ENCODE measurements at regions not wholly inside any gene's neighbourhood (a gene's known extent, or its start where the extent isn't known, plus 50 kb on each side); places are given as distances from the start of the nearest gene placed in this dataset.

DNA sequence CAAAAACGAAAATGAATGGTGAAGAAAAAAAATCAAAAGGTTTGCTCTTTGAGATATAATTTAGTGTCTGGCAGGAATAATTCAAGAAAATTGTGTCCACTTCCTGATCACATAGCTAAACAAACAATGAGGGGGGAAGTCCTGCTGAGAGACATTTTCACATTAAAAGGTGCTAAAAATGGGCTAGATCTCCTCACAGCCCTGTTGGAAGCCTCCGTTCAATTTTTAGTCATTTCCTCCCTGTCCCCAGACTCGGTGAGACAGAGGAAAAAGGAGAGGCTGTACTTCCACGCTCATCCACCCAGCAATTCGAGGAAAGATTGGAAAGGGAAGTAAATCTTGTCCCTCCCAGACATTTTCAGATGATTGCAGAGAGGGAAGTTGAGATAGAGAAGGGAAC, 103.7 kb downstream of the BARHL2 start:
- Mint-ChIP-seq H3K9me3 (peaks cover 29% of the 10 kb centered on the region), H3K27ac (no peak overlapping the region), H3K27me3 (ENCODE audit: insufficient read depth) (no peaks in the 10 kb centered on the region), H3K4me1 (ENCODE audit: low read depth) (no peaks in the 10 kb centered on the region), H3K36me3 (ENCODE audit: low read depth) (no peaks in the 10 kb centered on the region), H3K4me3 (no peak overlapping the region)
- DNase-seq, result no peak
- TF ChIP-seq, protein P1, sequence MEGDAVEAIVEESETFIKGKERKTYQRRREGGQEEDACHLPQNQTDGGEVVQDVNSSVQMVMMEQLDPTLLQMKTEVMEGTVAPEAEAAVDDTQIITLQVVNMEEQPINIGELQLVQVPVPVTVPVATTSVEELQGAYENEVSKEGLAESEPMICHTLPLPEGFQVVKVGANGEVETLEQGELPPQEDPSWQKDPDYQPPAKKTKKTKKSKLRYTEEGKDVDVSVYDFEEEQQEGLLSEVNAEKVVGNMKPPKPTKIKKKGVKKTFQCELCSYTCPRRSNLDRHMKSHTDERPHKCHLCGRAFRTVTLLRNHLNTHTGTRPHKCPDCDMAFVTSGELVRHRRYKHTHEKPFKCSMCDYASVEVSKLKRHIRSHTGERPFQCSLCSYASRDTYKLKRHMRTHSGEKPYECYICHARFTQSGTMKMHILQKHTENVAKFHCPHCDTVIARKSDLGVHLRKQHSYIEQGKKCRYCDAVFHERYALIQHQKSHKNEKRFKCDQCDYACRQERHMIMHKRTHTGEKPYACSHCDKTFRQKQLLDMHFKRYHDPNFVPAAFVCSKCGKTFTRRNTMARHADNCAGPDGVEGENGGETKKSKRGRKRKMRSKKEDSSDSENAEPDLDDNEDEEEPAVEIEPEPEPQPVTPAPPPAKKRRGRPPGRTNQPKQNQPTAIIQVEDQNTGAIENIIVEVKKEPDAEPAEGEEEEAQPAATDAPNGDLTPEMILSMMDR (IDR thresholded peaks at IDR 0.05), result no peak

DNA sequence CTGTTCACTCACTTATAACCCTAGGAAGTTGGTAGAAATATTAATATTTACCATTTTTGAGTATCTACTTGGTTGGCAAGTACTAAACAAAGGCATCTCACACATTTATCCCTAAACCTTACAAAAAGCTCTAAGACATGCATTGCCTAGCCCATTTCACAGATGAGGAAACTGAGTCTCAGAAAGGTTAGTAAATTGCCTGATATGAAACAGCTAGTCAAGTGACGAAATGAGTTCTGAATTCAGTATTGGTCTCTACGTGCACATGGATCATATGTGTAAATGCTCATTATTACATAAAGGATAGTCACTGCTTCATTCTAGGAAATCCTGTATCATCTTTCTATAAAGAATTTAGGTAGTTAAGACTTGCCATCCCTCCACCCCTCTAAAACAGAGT, 105.1 kb downstream of the BARHL2 start:
- Mint-ChIP-seq H3K4me3 (no peak overlapping the region), H3K27ac (no peak overlapping the region), H3K27me3 (ENCODE audit: insufficient read depth) (no peaks in the 10 kb centered on the region), H3K4me1 (ENCODE audit: low read depth) (no peaks in the 10 kb centered on the region), H3K9me3 (peaks cover 29% of the 10 kb centered on the region), H3K36me3 (ENCODE audit: low read depth) (no peaks in the 10 kb centered on the region)
- no peak for DNase-seq
- TF ChIP-seq, protein P1 (IDR thresholded peaks at IDR 0.05), result no peak

DNA sequence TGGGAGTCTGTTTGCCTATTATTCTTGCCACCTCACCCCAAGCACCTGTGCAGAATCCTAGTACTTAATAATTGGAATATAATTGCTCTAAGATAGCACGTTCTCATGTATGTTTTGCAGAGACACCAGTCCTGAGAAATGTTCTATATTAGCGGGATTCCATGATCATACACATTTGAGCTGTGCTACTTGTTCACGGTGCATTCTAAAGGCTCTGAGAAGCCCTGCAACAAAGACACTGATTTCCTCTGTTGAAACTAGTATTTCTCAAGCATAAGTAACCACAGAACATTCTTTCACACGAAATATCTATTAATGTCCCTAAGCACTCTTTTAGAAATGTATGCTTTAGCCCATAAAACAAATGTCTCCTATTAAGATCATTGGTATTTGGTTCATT, 109.4 kb downstream of the BARHL2 start:
- no peak for DNase-seq
- Mint-ChIP-seq H3K9me3 (peaks cover 4% of the 10 kb centered on the region), H3K4me1 (ENCODE audit: low read depth) (no peaks in the 10 kb centered on the region), H3K27me3 (ENCODE audit: insufficient read depth) (no peaks in the 10 kb centered on the region), H3K4me3 (no peak overlapping the region), H3K36me3 (ENCODE audit: low read depth) (no peaks in the 10 kb centered on the region), H3K27ac (no peak overlapping the region)
- TF ChIP-seq, protein P1 (IDR thresholded peaks at IDR 0.05), result no peak

DNA sequence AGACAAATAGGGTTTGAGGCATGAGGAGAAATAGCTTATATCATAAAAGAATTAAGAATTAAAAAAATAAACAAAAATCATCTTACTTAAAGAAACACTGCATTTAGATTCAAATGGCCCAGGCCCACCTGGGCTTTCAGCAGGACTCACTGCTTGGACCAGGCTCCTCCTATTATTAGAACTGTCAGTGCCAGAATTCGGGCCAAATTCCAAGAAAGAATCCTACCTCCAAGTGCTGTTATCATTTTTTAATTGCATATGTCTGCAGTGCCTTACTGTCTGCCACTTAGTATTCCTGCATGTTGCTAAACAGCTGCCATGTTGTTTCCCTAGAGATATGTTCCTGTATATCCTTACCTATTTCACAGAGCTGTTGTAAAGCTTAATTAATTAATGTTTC, 112.0 kb downstream of the BARHL2 start:
- TF ChIP-seq, protein P1 (IDR thresholded peaks at IDR 0.05), result no peak
- H3K4me1 Mint-ChIP-seq (ENCODE audit: low read depth), result no peaks in the 10 kb centered on the region
- no peak overlapping the region for H3K4me3 Mint-ChIP-seq
- H3K27ac Mint-ChIP-seq, result no peak overlapping the region
- no peaks in the 10 kb centered on the region for H3K27me3 Mint-ChIP-seq (ENCODE audit: insufficient read depth)
- peaks cover 10% of the 10 kb centered on the region for H3K9me3 Mint-ChIP-seq
- H3K36me3 Mint-ChIP-seq (ENCODE audit: low read depth), result no peaks in the 10 kb centered on the region
- no peak for DNase-seq

DNA sequence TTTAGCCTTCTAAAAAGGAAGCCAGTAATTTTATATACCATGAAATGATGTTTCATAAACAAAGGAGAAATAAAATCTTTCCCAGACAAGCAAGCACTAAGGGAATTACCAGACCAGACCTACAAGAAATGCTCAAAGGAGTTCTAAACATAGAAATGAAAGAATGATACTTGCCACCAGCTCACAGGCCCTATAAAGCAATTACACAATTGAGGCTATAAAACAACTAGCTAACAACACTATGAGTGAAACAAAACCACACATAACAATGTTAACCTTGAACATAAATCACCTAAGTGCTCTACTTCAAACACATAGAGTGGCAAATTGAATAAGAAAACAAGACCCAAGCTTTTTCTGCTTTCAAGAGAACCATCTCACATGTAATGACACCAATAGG, 123.8 kb downstream of the BARHL2 start:
- Mint-ChIP-seq H3K4me1 (ENCODE audit: low read depth) (no peaks in the 10 kb centered on the region), H3K36me3 (ENCODE audit: low read depth) (0 out of 2 replicates have a peak, but pooled peaks cover 2% of the 10 kb centered on the region), H3K9me3 (peaks cover 69% of the 10 kb centered on the region), H3K4me3 (no peak overlapping the region), H3K27ac (no peak overlapping the region), H3K27me3 (ENCODE audit: insufficient read depth) (no peaks in the 10 kb centered on the region; the same call in 1 of the 2 replicates)
- no peak for DNase-seq
- TF ChIP-seq, protein P1 (IDR thresholded peaks at IDR 0.05), result no peak

DNA sequence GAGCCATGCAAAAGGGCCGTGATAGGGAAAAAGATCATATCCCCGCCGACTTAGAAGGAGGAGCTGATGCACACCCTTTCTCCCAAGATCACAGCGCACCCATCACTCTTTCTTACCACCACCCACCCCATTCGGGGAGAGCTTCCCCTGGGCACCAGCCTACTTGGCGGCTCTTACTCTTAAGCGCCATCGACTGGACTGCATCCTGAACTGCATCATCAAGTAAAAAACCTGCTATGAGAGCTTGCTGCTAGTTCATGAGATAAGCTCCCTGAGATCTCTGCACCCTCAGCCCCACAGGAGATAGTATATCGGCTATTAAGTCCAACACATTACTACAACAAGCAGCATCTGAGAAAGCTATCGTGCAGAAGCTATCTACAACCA, 125.1 kb downstream of the BARHL2 start:
- H3K4me3 Mint-ChIP-seq, result no peak overlapping the region
- no peaks in the 10 kb centered on the region; the same call in 1 of the 2 replicates for H3K27me3 Mint-ChIP-seq (ENCODE audit: insufficient read depth)
- TF ChIP-seq, protein P1 (IDR thresholded peaks at IDR 0.05), result no peak
- H3K27ac Mint-ChIP-seq, result no peak overlapping the region
- H3K4me1 Mint-ChIP-seq (ENCODE audit: low read depth), result no peaks in the 10 kb centered on the region
- H3K9me3 Mint-ChIP-seq, result peaks cover 65% of the 10 kb centered on the region
- DNase-seq, result no peak
- H3K36me3 Mint-ChIP-seq (ENCODE audit: low read depth), result no peaks in the 10 kb centered on the region

All from HFFc6 (cell line).